Left forelimb (tissue), 1 donor: ENCODE measurements at regions not wholly inside any gene's neighbourhood (a gene's known extent, or its start where the extent isn't known, plus 50 kb on each side); places are given as distances from the start of the nearest gene placed in this dataset.

ENCODE experiments used
- DNase-seq: peaks from one replicate; pipeline ENCODE4 v3.0.0-alpha.2; 2018; ENCODE audit warnings: low spot score

GRCh38 chr1:79110749-79111148 is 104.2 kb upstream of the ADGRL4 start:
- DNase-seq = no peak

- no peak for DNase-seq
These were observed 102.9 kb upstream of the ADGRL4 start for GRCh38 chr1:79109445-79109844.

GRCh38 chr1:79105500-79105899 is 99.0 kb upstream of the ADGRL4 start:
- no peak for DNase-seq

- no peak for DNase-seq
These were observed 98.1 kb upstream of the ADGRL4 start for GRCh38 chr1:79104617-79105016.

- no peak for DNase-seq
These were observed 93.9 kb upstream of the ADGRL4 start for GRCh38 chr1:79100385-79100784.

- DNase-seq = no peak
These were observed 84.5 kb upstream of the ADGRL4 start for GRCh38 chr1:79090985-79091384.

GRCh38 chr1:79089946-79090345 is 83.4 kb upstream of the ADGRL4 start:
- DNase-seq = no peak

GRCh38 chr1:79082233-79082632 is 75.7 kb upstream of the ADGRL4 start:
- no peak for DNase-seq

- DNase-seq = no peak
These were observed 73.2 kb upstream of the ADGRL4 start for GRCh38 chr1:79079770-79080169.

GRCh38 chr1:79074975-79075374 is 68.4 kb upstream of the ADGRL4 start:
- DNase-seq = no peak

- DNase-seq = no peak
These were observed 63.3 kb upstream of the ADGRL4 start for GRCh38 chr1:79069828-79070227.

- DNase-seq = no peak
These were observed 52.8 kb upstream of the ADGRL4 start for GRCh38 chr1:79059341-79059740.
